ENCODE measurements at regions not wholly inside any gene's neighbourhood (a gene's known extent, or its start where the extent isn't known, plus 50 kb on each side); places are given as distances from the start of the nearest gene placed in this dataset.

DNA sequence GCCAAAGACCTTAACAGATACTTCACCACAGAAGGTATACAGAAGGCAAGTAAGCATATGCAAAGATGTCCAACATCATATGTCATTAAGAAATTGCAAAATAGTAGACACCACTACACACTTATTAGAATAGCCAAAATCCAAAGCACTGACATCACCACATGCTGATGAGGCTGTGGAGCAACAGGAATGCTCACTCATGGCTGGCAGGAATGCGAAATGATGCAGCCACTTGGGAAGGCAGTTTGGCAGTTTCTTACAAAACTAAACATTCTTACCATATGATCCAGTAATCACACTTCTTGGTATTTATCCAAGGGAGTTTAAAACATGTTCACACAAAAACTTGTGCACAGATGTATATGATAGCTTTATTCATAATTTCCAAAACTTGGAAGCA is 261.2 kb upstream of the AJAP1 start:
- FAIRE-seq = no peak
- peaks cover 19% of the 10 kb centered on the region for H3K9me3 Mint-ChIP-seq (ENCODE audit: unreplicated experiment)
- Histone ChIP-seq H3K27ac (ENCODE audit: low read depth, low read length) (no peak overlapping the region), H3K27me3 (ENCODE audit: insufficient read depth, low read length) (no peaks in the 10 kb centered on the region), H3K79me2 (ENCODE audit: insufficient read depth, low read length) (no peaks in the 10 kb centered on the region), H3K4me3 (ENCODE audit: insufficient read depth, low read depth, low read length) (no peak overlapping the region), H4K20me1 (ENCODE audit: insufficient read depth, low read length) (no peaks in the 10 kb centered on the region), H3K4me2 (ENCODE audit: low read length) (no peak overlapping the region), H3K9me3 (ENCODE audit: insufficient read depth, low read depth, low read length) (no peaks in the 10 kb centered on the region), H3K36me3 (ENCODE audit: insufficient read depth, low read length) (no peaks in the 10 kb centered on the region), H2AFZ (ENCODE audit: low read depth, low read length) (no peak overlapping the region), H3K9ac (ENCODE audit: low read length) (no peak overlapping the region), H3K4me1 (ENCODE audit: insufficient read depth, low read length) (no peaks in the 10 kb centered on the region)
- H3K4me3 Mint-ChIP-seq (ENCODE audit: unreplicated experiment) = no peak overlapping the region
- TF ChIP-seq, protein P1, sequence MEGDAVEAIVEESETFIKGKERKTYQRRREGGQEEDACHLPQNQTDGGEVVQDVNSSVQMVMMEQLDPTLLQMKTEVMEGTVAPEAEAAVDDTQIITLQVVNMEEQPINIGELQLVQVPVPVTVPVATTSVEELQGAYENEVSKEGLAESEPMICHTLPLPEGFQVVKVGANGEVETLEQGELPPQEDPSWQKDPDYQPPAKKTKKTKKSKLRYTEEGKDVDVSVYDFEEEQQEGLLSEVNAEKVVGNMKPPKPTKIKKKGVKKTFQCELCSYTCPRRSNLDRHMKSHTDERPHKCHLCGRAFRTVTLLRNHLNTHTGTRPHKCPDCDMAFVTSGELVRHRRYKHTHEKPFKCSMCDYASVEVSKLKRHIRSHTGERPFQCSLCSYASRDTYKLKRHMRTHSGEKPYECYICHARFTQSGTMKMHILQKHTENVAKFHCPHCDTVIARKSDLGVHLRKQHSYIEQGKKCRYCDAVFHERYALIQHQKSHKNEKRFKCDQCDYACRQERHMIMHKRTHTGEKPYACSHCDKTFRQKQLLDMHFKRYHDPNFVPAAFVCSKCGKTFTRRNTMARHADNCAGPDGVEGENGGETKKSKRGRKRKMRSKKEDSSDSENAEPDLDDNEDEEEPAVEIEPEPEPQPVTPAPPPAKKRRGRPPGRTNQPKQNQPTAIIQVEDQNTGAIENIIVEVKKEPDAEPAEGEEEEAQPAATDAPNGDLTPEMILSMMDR (IDR thresholded peaks at IDR 0.05; ENCODE audit: insufficient read depth, low read depth, low read length) = no peak
- no peak for TF ChIP-seq EZH2 (IDR thresholded peaks at IDR 0.05; ENCODE audit: insufficient read depth, low read length)
- H3K4me1 Mint-ChIP-seq (ENCODE audit: low read depth, unreplicated experiment) = peaks cover 5% of the 10 kb centered on the region
- H3K27ac Mint-ChIP-seq (ENCODE audit: unreplicated experiment) = no peak overlapping the region
- no peaks in the 10 kb centered on the region for H3K27me3 Mint-ChIP-seq (ENCODE audit: low read depth, unreplicated experiment)
- H3K36me3 Mint-ChIP-seq (ENCODE audit: low read depth, unreplicated experiment) = no peaks in the 10 kb centered on the region
- peak; percentile 7 for DNase-seq (ENCODE audit: low read depth)

DNA sequence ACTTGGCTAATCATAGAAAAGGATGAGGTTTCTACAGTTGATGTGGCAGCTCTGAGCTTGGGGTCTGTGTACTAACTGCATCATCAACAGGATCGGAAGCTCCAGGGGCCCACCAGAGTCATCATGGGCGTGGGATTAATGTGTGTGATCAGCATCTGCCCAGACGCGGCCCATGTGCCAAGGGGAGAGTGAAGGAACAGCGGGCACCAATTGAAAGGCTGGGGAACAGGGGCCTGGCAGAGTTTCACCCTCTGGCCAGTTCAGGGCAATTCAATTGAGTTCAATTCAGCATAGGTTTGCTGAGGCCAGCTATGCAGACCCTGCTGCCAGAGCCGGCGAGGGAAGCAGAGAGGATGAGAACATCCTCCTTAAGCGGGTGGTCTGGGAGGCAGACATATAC is 260.0 kb upstream of the AJAP1 start:
- no peaks in the 10 kb centered on the region for H3K4me1 ChIP-seq (ENCODE audit: insufficient read depth, low read length)
- no peak overlapping the region for H2AFZ ChIP-seq (ENCODE audit: low read depth, low read length)
- no peaks in the 10 kb centered on the region for H3K36me3 ChIP-seq (ENCODE audit: insufficient read depth, low read length)
- H3K27ac ChIP-seq (ENCODE audit: low read depth, low read length) = no peak overlapping the region
- H3K4me1 Mint-ChIP-seq (ENCODE audit: low read depth, unreplicated experiment) = peaks cover 5% of the 10 kb centered on the region
- no peaks in the 10 kb centered on the region for H3K9me3 ChIP-seq (ENCODE audit: insufficient read depth, low read depth, low read length)
- no peaks in the 10 kb centered on the region for H3K27me3 Mint-ChIP-seq (ENCODE audit: low read depth, unreplicated experiment)
- H3K36me3 Mint-ChIP-seq (ENCODE audit: low read depth, unreplicated experiment) = no peaks in the 10 kb centered on the region
- H3K27me3 ChIP-seq (ENCODE audit: insufficient read depth, low read length) = no peaks in the 10 kb centered on the region
- H3K27ac Mint-ChIP-seq (ENCODE audit: unreplicated experiment) = no peak overlapping the region
- no peak for FAIRE-seq
- H3K9me3 Mint-ChIP-seq (ENCODE audit: unreplicated experiment) = peaks cover 19% of the 10 kb centered on the region
- DNase-seq (ENCODE audit: low read depth) = no peak
- H3K4me3 ChIP-seq (ENCODE audit: insufficient read depth, low read depth, low read length) = no peak overlapping the region
- H3K4me3 Mint-ChIP-seq (ENCODE audit: unreplicated experiment) = no peak overlapping the region
- H3K9ac ChIP-seq (ENCODE audit: low read length) = no peak overlapping the region
- no peak overlapping the region for H3K4me2 ChIP-seq (ENCODE audit: low read length)
- TF ChIP-seq, protein P1 (IDR thresholded peaks at IDR 0.05; ENCODE audit: insufficient read depth, low read depth, low read length) = no peak
- TF ChIP-seq EZH2 (IDR thresholded peaks at IDR 0.05; ENCODE audit: insufficient read depth, low read length) = no peak
- no peaks in the 10 kb centered on the region for H3K79me2 ChIP-seq (ENCODE audit: insufficient read depth, low read length)
- H4K20me1 ChIP-seq (ENCODE audit: insufficient read depth, low read length) = no peaks in the 10 kb centered on the region

DNA sequence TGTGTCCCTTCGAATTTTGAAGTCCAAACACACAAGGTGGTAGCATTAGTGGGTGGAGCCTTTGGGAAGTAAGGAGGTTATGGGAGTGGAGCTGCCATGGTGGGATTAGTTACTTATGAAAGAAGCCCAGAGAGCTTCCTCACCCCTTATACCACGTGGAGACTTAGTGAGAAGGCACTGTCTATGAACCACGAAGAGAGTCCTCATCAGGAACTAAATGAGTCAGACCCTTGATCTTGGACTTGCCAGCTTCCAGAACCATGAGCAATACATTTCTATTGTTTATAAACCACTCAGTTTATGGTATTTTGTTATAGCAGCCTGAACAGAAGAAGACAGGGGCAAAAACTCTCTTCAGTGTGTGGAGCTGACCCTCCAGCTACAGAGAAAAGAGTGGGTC is 259.3 kb upstream of the AJAP1 start:
- H3K4me1 Mint-ChIP-seq (ENCODE audit: low read depth, unreplicated experiment) = peaks cover 5% of the 10 kb centered on the region
- Histone ChIP-seq H3K27me3 (ENCODE audit: insufficient read depth, low read length) (no peaks in the 10 kb centered on the region), H3K4me1 (ENCODE audit: insufficient read depth, low read length) (no peaks in the 10 kb centered on the region), H3K4me3 (ENCODE audit: insufficient read depth, low read depth, low read length) (no peak overlapping the region), H3K9me3 (ENCODE audit: insufficient read depth, low read depth, low read length) (no peaks in the 10 kb centered on the region), H2AFZ (ENCODE audit: low read depth, low read length) (no peak overlapping the region), H3K27ac (ENCODE audit: low read depth, low read length) (no peak overlapping the region), H3K36me3 (ENCODE audit: insufficient read depth, low read length) (no peaks in the 10 kb centered on the region), H3K79me2 (ENCODE audit: insufficient read depth, low read length) (no peaks in the 10 kb centered on the region), H3K9ac (ENCODE audit: low read length) (no peak overlapping the region), H3K4me2 (ENCODE audit: low read length) (no peak overlapping the region), H4K20me1 (ENCODE audit: insufficient read depth, low read length) (no peaks in the 10 kb centered on the region)
- H3K9me3 Mint-ChIP-seq (ENCODE audit: unreplicated experiment) = peaks cover 21% of the 10 kb centered on the region
- DNase-seq (ENCODE audit: low read depth) (peak; percentile 41), FAIRE-seq (no peak)
- H3K4me3 Mint-ChIP-seq (ENCODE audit: unreplicated experiment) = no peak overlapping the region
- H3K27ac Mint-ChIP-seq (ENCODE audit: unreplicated experiment) = no peak overlapping the region
- H3K27me3 Mint-ChIP-seq (ENCODE audit: low read depth, unreplicated experiment) = no peaks in the 10 kb centered on the region
- no peaks in the 10 kb centered on the region for H3K36me3 Mint-ChIP-seq (ENCODE audit: low read depth, unreplicated experiment)
- TF ChIP-seq EZH2 (IDR thresholded peaks at IDR 0.05; ENCODE audit: insufficient read depth, low read length) = no peak
- TF ChIP-seq, protein P1 (IDR thresholded peaks at IDR 0.05; ENCODE audit: insufficient read depth, low read depth, low read length) = no peak
